CD14-positive monocyte (primary cell): ENCODE measurements at regions not wholly inside any gene's neighbourhood (a gene's known extent, or its start where the extent isn't known, plus 50 kb on each side); places are given as distances from the start of the nearest gene placed in this dataset.

Experiments
- DNase-seq, 3 donors: peaks; one replicate each; pipeline ENCODE4 v3.0.0-alpha.2; 2011 to 2022
- H2AFZ ChIP-seq: 2 replicates; pipeline ENCODE4 v1.6.0; 2012; ENCODE audit warnings: mild to moderate bottlenecking, low read depth, low read length, inconsistent platforms; ENCODE audit not compliant: insufficient read depth, poor library complexity, severe bottlenecking
- H3K27ac ChIP-seq, 2 donors: 1 replicate in 1 of 2; 2 replicates in 1 of 2; pipeline ENCODE4 v1.5.1; 2012 to 2013; ENCODE audit warnings: low read length in 2 of 2, control low read depth in 1 of 2, inconsistent platforms in 1 of 2, low read depth in 1 of 2, mild to moderate bottlenecking in 1 of 2
- H3K27me3 ChIP-seq, 2 donors: one replicate each; pipeline versions ENCODE4 v1.6.0 to v1.6.1; 2011 to 2013; ENCODE audit warnings: low read length in 2 of 2; ENCODE audit not compliant: control insufficient read depth in 2 of 2, insufficient read depth in 2 of 2
- H3K36me3 ChIP-seq, 2 donors: replicated peaks in 1 of 2; 1 replicate in 1 of 2; 2 replicates in 1 of 2; pipeline versions ENCODE4 v1.5.1 to v1.6.1; 2012 to 2013; ENCODE audit warnings: low read length in 2 of 2, control low read depth in 1 of 2, inconsistent platforms in 1 of 2, mild to moderate bottlenecking in 1 of 2; ENCODE audit not compliant: insufficient read depth in 2 of 2, control insufficient read depth in 1 of 2
- H3K4me1 ChIP-seq, 2 donors: 1 replicate in 1 of 2; 2 replicates in 1 of 2; pipeline versions ENCODE4 v1.5.1 to v1.6.1; 2012 to 2013; ENCODE audit warnings: low read length in 2 of 2, control low read depth in 1 of 2, inconsistent platforms in 1 of 2, mild to moderate bottlenecking in 1 of 2, moderate library complexity in 1 of 2; ENCODE audit not compliant: insufficient read depth in 2 of 2, control insufficient read depth in 1 of 2
- H3K4me2 ChIP-seq: replicated peaks from 2 replicates; pipeline ENCODE3; 2012; ENCODE audit warnings: low read length, moderate library complexity, mild to moderate bottlenecking; ENCODE audit not compliant: poor library complexity, severe bottlenecking; ENCODE audit errors: extremely low read depth
- H3K4me3 ChIP-seq, 3 experiments: fragments of 200-600 bp in 1 of 3; sonication (generic) in 1 of 3; replicated peaks in 1 of 3; 1 replicate in 2 of 3; 2 replicates in 1 of 3; pipeline ENCODE4 v1.5.1; 2011 to 2013; ENCODE audit warnings: low read length in 3 of 3, mild to moderate bottlenecking in 3 of 3, control low read depth in 2 of 3, low read depth in 2 of 3, inconsistent platforms in 1 of 3, moderate library complexity in 1 of 3
- H3K79me2 ChIP-seq: 2 replicates; pipeline ENCODE4 v1.6.0; 2012; ENCODE audit warnings: mild to moderate bottlenecking, control low read depth, inconsistent platforms, low read length, moderate library complexity; ENCODE audit not compliant: insufficient read depth
- H3K9ac ChIP-seq: 2 replicates; pipeline ENCODE4 v1.6.0; 2017; ENCODE audit warnings: low read length, mild to moderate bottlenecking; ENCODE audit not compliant: insufficient read depth, poor library complexity, severe bottlenecking
- H3K9me3 ChIP-seq, 2 donors: replicated peaks in 1 of 2; 1 replicate in 1 of 2; 2 replicates in 1 of 2; pipeline versions ENCODE4 v1.5.1 to v1.6.1; 2012 to 2013; ENCODE audit warnings: low read length in 2 of 2, control low read depth in 1 of 2; ENCODE audit not compliant: control insufficient read depth in 1 of 2, insufficient read depth in 1 of 2
- H4K20me1 ChIP-seq: 2 replicates; pipeline ENCODE4 v1.6.0; 2012; ENCODE audit warnings: mild to moderate bottlenecking, low read length, control low read depth, moderate library complexity; ENCODE audit not compliant: insufficient read depth
- H3K27ac Mint-ChIP-seq, 7 donors: one replicate each; pipeline ENCODE4 v1.8.0; 2020; ENCODE audit warnings: mild to moderate bottlenecking in 7 of 7, mixed read lengths in 7 of 7, moderate library complexity in 6 of 7, inconsistent platforms in 2 of 7
- H3K27me3 Mint-ChIP-seq, 3 donors: one replicate each; pipeline ENCODE4 v1.8.0; 2021 to 2022; ENCODE audit warnings: low read depth in 3 of 3, mild to moderate bottlenecking in 3 of 3, mixed read lengths in 3 of 3, moderate library complexity in 3 of 3, inconsistent platforms in 1 of 3
- H3K36me3 Mint-ChIP-seq, 2 donors: one replicate each; pipeline ENCODE4 v1.8.0; 2020; ENCODE audit warnings: mixed read lengths in 2 of 2, inconsistent platforms in 1 of 2, mild to moderate bottlenecking in 1 of 2
- H3K4me1 Mint-ChIP-seq: one replicate; pipeline ENCODE4 v1.8.0; 2020; ENCODE audit warnings: mild to moderate bottlenecking, mixed read lengths
- H3K4me3 Mint-ChIP-seq, 2 donors: one replicate each; pipeline ENCODE4 v1.8.0; 2020; ENCODE audit warnings: mild to moderate bottlenecking in 2 of 2, mixed read lengths in 2 of 2, moderate library complexity in 1 of 2
- H3K9me3 Mint-ChIP-seq, 7 donors: one replicate each; pipeline ENCODE4 v1.8.0; 2020 to 2022; ENCODE audit warnings: mixed read lengths in 7 of 7, mild to moderate bottlenecking in 6 of 7, moderate library complexity in 6 of 7, inconsistent platforms in 2 of 7
- WGBS: methylation state at CpG from one replicate; pipeline ENCODE4 v1.1.5; 2013; ENCODE audit warnings: missing lambda C conversion rate; ENCODE audit not compliant: insufficient coverage; 5-methylcytosine and 5-hydroxymethylcytosine counted together
- intact Hi-C, 2 donors: fragments of 100-400 bp; cut with micrococcal nuclease; formaldehyde crosslinking; loops; one replicate each; pipeline versions ENCODE4 v1.15.0 to v1.15.1; 2023
- TF ChIP-seq, protein P1 (sequence below): fragments of 200-600 bp; IDR thresholded peaks from one replicate; pipeline ENCODE4 v1.8.0; 2022; ENCODE audit warnings: antibody characterized with exemption, mild to moderate bottlenecking

DNA sequence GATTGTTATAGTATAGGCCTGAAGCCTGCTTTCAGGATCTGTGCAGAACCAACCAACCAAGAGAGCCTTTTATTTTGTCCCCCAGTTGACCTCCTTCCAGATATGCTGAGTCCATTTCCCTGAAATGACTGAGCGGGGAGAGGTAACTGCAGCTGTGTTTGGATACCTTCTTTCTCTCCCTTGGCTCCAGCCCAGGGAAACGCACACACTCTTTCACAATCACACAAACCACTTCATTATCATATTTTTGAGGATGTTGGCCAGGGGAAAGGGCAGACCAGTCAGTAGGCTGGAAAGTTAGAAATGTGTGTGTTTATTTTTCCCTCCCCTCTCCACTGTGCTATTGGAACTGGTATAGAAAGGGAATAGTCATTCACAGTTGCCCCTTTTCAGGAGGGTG lies 417.7 kb upstream of the TBL1XR1 start:
- no peaks in the 10 kb centered on the region for H4K20me1 ChIP-seq
- Mint-ChIP-seq H3K9me3 (peaks cover 0 to 3% (median 0%) of the 10 kb centered on the region in 7 donors), H3K27ac (peak overlapping the region; percentile 19 to 78 (median 65)), H3K4me1 (peaks cover 33% of the 10 kb centered on the region), H3K4me3 (peak overlapping the region in 1 of 2 donors; percentile 75), H3K36me3 (peaks cover 0 to 2% of the 10 kb centered on the region in 2 donors), H3K27me3 (peaks cover 0 to 3% (median 1%) of the 10 kb centered on the region in 3 donors)
- WGBS: no CpG with 5 or more reads among the region's 2 CpGs
- peak overlapping the region; percentile 54 for H3K4me2 ChIP-seq
- H3K4me1 ChIP-seq: peaks cover 18 to 23% of the 10 kb centered on the region in 2 donors
- H3K4me3 ChIP-seq: peak overlapping the region in 1 of 3 experiments; percentile 40
- TF ChIP-seq, protein P1, sequence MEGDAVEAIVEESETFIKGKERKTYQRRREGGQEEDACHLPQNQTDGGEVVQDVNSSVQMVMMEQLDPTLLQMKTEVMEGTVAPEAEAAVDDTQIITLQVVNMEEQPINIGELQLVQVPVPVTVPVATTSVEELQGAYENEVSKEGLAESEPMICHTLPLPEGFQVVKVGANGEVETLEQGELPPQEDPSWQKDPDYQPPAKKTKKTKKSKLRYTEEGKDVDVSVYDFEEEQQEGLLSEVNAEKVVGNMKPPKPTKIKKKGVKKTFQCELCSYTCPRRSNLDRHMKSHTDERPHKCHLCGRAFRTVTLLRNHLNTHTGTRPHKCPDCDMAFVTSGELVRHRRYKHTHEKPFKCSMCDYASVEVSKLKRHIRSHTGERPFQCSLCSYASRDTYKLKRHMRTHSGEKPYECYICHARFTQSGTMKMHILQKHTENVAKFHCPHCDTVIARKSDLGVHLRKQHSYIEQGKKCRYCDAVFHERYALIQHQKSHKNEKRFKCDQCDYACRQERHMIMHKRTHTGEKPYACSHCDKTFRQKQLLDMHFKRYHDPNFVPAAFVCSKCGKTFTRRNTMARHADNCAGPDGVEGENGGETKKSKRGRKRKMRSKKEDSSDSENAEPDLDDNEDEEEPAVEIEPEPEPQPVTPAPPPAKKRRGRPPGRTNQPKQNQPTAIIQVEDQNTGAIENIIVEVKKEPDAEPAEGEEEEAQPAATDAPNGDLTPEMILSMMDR: no peak
- no peaks in the 10 kb centered on the region for H3K9me3 ChIP-seq
- no peak overlapping the region for H2AFZ ChIP-seq
- peak; percentile 69 to 79 (median 75) for DNase-seq
- intact Hi-C loops: no loop called here
- no peaks in the 10 kb centered on the region for H3K36me3 ChIP-seq
- H3K27me3 ChIP-seq: no peaks in the 10 kb centered on the region
- H3K27ac ChIP-seq: peak overlapping the region in 1 of 2 donors; percentile 29
- H3K79me2 ChIP-seq: no peaks in the 10 kb centered on the region
- H3K9ac ChIP-seq: no peak overlapping the region

DNA sequence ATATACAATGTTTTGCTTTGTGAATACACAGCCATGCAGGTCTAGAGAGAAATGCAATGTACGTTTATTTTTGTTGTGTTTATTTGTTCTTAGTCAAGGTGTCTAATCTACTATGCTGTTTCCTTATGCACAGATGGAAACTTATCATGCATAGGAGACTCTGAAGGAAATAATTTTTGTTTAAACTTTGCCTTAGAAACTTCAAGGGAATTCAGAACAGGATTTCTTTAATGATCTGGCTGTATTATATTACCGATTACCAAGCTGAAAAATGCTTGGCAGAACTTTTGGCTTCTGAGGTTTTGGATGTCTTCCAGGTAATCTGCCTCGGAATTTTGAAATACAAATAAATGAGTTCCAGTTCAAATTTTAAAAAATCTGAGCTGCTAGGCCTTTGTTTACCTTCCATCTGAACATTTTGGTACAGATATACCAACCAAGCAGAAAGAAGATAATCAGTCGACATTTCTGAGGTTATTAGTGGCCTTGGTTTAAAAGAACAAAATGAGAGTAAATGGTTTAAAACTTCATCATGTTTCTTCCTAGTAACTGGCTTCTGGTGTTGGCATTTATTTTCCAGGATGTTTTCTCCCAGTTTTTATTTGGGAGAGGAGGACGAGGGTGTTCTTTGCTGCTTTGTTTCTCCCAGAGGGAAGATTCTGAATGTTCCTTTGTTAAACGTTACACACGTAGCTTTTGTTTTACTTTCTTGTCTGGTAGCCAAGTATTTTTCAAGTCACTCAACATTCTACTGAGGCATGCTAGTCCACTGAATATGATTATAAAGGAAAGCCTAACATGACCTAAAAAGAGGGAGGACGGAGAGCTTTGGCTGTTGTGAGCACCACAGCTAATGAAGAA lies 421.8 kb upstream of the TBL1XR1 start:
- WGBS: 56% methylated on average over 5 of the region's 8 CpGs
- Histone ChIP-seq H3K4me3 (no peak overlapping the region), H3K4me2 (no peak overlapping the region), H3K79me2 (no peaks in the 10 kb centered on the region), H3K9me3 (no peaks in the 10 kb centered on the region), H3K4me1 (peaks cover 18 to 23% of the 10 kb centered on the region in 2 donors), H4K20me1 (no peaks in the 10 kb centered on the region), H3K36me3 (no peaks in the 10 kb centered on the region), H2AFZ (no peak overlapping the region), H3K9ac (no peak overlapping the region), H3K27ac (no peak overlapping the region), H3K27me3 (no peaks in the 10 kb centered on the region)
- no peak overlapping the region for H3K27ac Mint-ChIP-seq
- H3K27me3 Mint-ChIP-seq: peaks cover 0 to 10% (median 0%) of the 10 kb centered on the region in 3 donors
- DNase-seq: no peak
- TF ChIP-seq, protein P1: no peak
- peaks cover 0 to 4% (median 0%) of the 10 kb centered on the region in 7 donors for H3K9me3 Mint-ChIP-seq
- intact Hi-C loops: no loop called here
- peaks cover 0 to 2% of the 10 kb centered on the region in 2 donors for H3K36me3 Mint-ChIP-seq
- H3K4me3 Mint-ChIP-seq: no peak overlapping the region
- H3K4me1 Mint-ChIP-seq: peaks cover 33% of the 10 kb centered on the region
